Neuronal stem cell (in vitro differentiated cells): ENCODE measurements at regions not wholly inside any gene's neighbourhood (a gene's known extent, or its start where the extent isn't known, plus 50 kb on each side); places are given as distances from the start of the nearest gene placed in this dataset.
A peak's percentile ranks its signal among the peaks of the same experiment; 100 is the strongest.

Experiments used
- DNase-seq: peaks from one replicate; pipeline ENCODE4 v3.0.0-alpha.2; 2013; ENCODE audit warnings: low spot score
- H2AFZ ChIP-seq: one replicate; pipeline ENCODE4 v1.6.1; 2013; ENCODE audit warnings: mild to moderate bottlenecking, low read length, inconsistent platforms
- H2AK5ac ChIP-seq: 2 replicates; pipeline ENCODE4 v1.6.1; 2013; ENCODE audit warnings: low read depth, mild to moderate bottlenecking, inconsistent platforms, low read length, moderate library complexity, mixed read lengths
- H2BK120ac ChIP-seq: 2 replicates; pipeline ENCODE4 v1.6.1; 2013; ENCODE audit warnings: low read depth, mild to moderate bottlenecking, inconsistent platforms, low read length, moderate library complexity, mixed read lengths
- H2BK12ac ChIP-seq: one replicate; pipeline ENCODE4 v1.6.1; 2013; ENCODE audit warnings: low read length, inconsistent platforms
- H2BK15ac ChIP-seq: 2 replicates; pipeline ENCODE4 v1.6.1; 2013; ENCODE audit warnings: mild to moderate bottlenecking, low read length, inconsistent platforms, mixed read lengths
- H2BK5ac ChIP-seq: one replicate; pipeline ENCODE4 v1.6.1; 2013; ENCODE audit warnings: inconsistent platforms, mild to moderate bottlenecking, low read length, moderate library complexity
- H3K14ac ChIP-seq: one replicate; pipeline ENCODE4 v1.6.1; 2013; ENCODE audit warnings: low read length, inconsistent platforms
- H3K18ac ChIP-seq: 2 replicates; pipeline ENCODE4 v1.6.1; 2013; ENCODE audit warnings: low read length, inconsistent platforms
- H3K23ac ChIP-seq: 2 replicates; pipeline ENCODE4 v1.6.1; 2013; ENCODE audit warnings: low read depth, mild to moderate bottlenecking, mixed read lengths, low read length, inconsistent platforms; ENCODE audit not compliant: poor library complexity
- H3K27ac ChIP-seq: replicated peaks from 3 replicates; pipeline ENCODE4 v1.5.1; 2013; ENCODE audit warnings: low read length, inconsistent platforms
- H3K27me3 ChIP-seq, 3 experiments: 2 replicates each; pipeline ENCODE4 v1.6.1; 2013; ENCODE audit warnings: low read length in 3 of 3, mild to moderate bottlenecking in 2 of 3, inconsistent platforms in 1 of 3, low read depth in 1 of 3, mixed read lengths in 1 of 3, moderate library complexity in 1 of 3; ENCODE audit not compliant: control insufficient read depth in 3 of 3, insufficient read depth in 3 of 3
- H3K36me3 ChIP-seq, 2 donors: replicated peaks in 1 of 2; 2 replicates each; pipeline ENCODE4 v1.6.1; 2013; ENCODE audit warnings: low read length in 2 of 2; ENCODE audit not compliant: control insufficient read depth in 2 of 2, insufficient read depth in 2 of 2
- H3K4ac ChIP-seq: 2 replicates; pipeline ENCODE4 v1.6.1; 2013; ENCODE audit warnings: inconsistent platforms, mild to moderate bottlenecking, low read length, moderate library complexity
- H3K4me1 ChIP-seq, 2 donors: 1 replicate in 1 of 2; 2 replicates in 1 of 2; pipeline ENCODE4 v1.6.1; 2013; ENCODE audit warnings: low read length in 2 of 2, low read depth in 1 of 2; ENCODE audit not compliant: control insufficient read depth in 2 of 2, insufficient read depth in 1 of 2
- H3K4me2 ChIP-seq: one replicate; pipeline ENCODE4 v1.6.1; 2013; ENCODE audit warnings: mild to moderate bottlenecking, low read length, inconsistent platforms; ENCODE audit not compliant: insufficient read depth, poor library complexity, severe bottlenecking
- H3K4me3 ChIP-seq, 2 donors: 2 replicates each; pipeline ENCODE4 v1.5.1; 2013; ENCODE audit warnings: low read length in 2 of 2, mild to moderate bottlenecking in 2 of 2, inconsistent platforms in 1 of 2, moderate library complexity in 1 of 2
- H3K79me1 ChIP-seq: one replicate; pipeline ENCODE4 v1.6.1; 2013; ENCODE audit warnings: low read depth, mild to moderate bottlenecking, inconsistent platforms, low read length, moderate library complexity
- H3K9ac ChIP-seq: one replicate; pipeline ENCODE4 v1.6.1; 2013; ENCODE audit warnings: mild to moderate bottlenecking, low read depth, low read length, inconsistent platforms; ENCODE audit not compliant: poor library complexity
- H3K9me3 ChIP-seq, 2 donors: replicated peaks in 1 of 2; 2 replicates each; pipeline versions ENCODE3 to v1.6.1; 2013; ENCODE audit warnings: low read length in 2 of 2, mild to moderate bottlenecking in 2 of 2, inconsistent platforms in 1 of 2, low read depth in 1 of 2, mixed read lengths in 1 of 2, moderate library complexity in 1 of 2; ENCODE audit not compliant: control insufficient read depth in 2 of 2, insufficient read depth in 1 of 2
- H4K8ac ChIP-seq: one replicate; pipeline ENCODE4 v1.6.1; 2013; ENCODE audit warnings: low read depth, mild to moderate bottlenecking, inconsistent platforms, low read length, moderate library complexity
- H4K91ac ChIP-seq: one replicate; pipeline ENCODE4 v1.6.1; 2013; ENCODE audit warnings: low read length, low read depth, mild to moderate bottlenecking, inconsistent platforms; ENCODE audit not compliant: poor library complexity
- WGBS, 2 donors: extraction: QIAGEN DNeasy Blood & Tissue Kit; methylation state at CpG; one replicate each; pipeline ENCODE4 v1.1.7; 2013; ENCODE audit warnings: missing lambda C conversion rate in 2 of 2, mixed read lengths in 1 of 2; ENCODE audit not compliant: insufficient read length in 2 of 2, insufficient replicate concordance in 1 of 2; ENCODE audit errors: extremely low coverage in 2 of 2; 5-methylcytosine and 5-hydroxymethylcytosine counted together

DNA sequence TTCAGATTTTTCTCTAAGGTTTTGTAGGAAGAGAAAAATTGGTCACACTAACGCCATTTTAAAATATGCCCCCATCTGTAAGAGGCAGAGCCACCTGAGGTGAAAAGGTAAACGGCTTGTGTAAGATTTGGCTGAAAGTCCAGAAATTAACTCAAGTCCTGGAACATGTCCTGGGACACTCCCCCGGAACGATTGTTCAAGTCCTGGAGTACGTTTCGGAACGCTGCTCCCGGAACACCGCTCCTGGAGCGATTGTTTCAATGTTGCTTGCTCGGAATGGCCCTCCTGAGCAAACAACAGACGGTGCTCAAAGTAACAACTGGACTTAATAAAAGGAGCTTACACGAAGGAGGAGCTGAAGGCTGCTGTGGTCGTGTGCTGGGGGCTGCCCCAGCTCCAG, 796.5 kb upstream of the SLIT2 start:
- WGBS, 2 donors: no CpG with 5 or more reads among the region's 14 CpGs
- H2BK15ac ChIP-seq: no peak overlapping the region
- H4K8ac ChIP-seq: no peak overlapping the region
- H2AFZ ChIP-seq: no peak overlapping the region
- H3K79me1 ChIP-seq: no peaks in the 10 kb centered on the region
- no peaks in the 10 kb centered on the region for H3K4me1 ChIP-seq
- H4K91ac ChIP-seq: no peak overlapping the region
- no peak for DNase-seq
- H3K27ac ChIP-seq: no peak overlapping the region
- peaks cover 2 to 6% of the 10 kb centered on the region in 2 donors for H3K9me3 ChIP-seq
- no peak overlapping the region for H3K23ac ChIP-seq
- H3K14ac ChIP-seq: no peak overlapping the region
- H2BK120ac ChIP-seq: no peak overlapping the region
- no peak overlapping the region for H3K4ac ChIP-seq
- H3K9ac ChIP-seq: no peak overlapping the region
- no peak overlapping the region for H2BK5ac ChIP-seq
- H3K36me3 ChIP-seq: no peaks in the 10 kb centered on the region
- no peak overlapping the region for H2BK12ac ChIP-seq
- no peak overlapping the region for H2AK5ac ChIP-seq
- H3K4me3 ChIP-seq: no peak overlapping the region
- no peaks in the 10 kb centered on the region for H3K27me3 ChIP-seq
- H3K4me2 ChIP-seq: no peak overlapping the region
- no peak overlapping the region for H3K18ac ChIP-seq

DNA sequence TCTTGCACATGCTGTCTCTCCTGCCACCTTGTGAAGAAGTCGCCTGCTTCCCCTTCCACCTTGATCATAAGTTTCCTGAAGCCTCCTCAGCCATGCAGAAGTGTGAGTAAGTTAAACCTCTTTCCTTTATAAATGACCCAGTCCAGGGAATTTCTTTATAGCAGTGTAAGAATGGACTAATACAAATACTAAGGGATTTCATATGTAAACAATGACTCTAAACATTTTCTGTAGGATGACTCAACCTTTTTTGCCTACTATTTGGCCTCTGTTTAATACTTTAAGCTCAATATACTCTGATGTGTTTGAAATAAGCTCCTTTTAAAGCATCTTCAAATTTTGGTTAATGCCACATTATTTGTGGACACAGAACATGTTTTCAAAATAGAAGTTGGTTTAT, 813.5 kb upstream of the SLIT2 start:
- no peak overlapping the region for H2AFZ ChIP-seq
- WGBS, 2 donors: no CpG with 5 or more reads among the region's 1 CpG
- peaks cover 6 to 18% of the 10 kb centered on the region in 2 donors for H3K9me3 ChIP-seq
- H2AK5ac ChIP-seq: no peak overlapping the region
- no peak overlapping the region for H3K9ac ChIP-seq
- no peak overlapping the region for H3K4me2 ChIP-seq
- no peak overlapping the region for H4K91ac ChIP-seq
- H3K18ac ChIP-seq: no peak overlapping the region
- H3K79me1 ChIP-seq: no peaks in the 10 kb centered on the region
- no peak overlapping the region for H3K4ac ChIP-seq
- H3K4me1 ChIP-seq: no peaks in the 10 kb centered on the region
- H3K23ac ChIP-seq: no peak overlapping the region
- no peak overlapping the region for H2BK120ac ChIP-seq
- no peaks in the 10 kb centered on the region for H3K27me3 ChIP-seq
- H4K8ac ChIP-seq: no peak overlapping the region
- no peak for DNase-seq
- H3K36me3 ChIP-seq: no peaks in the 10 kb centered on the region
- no peak overlapping the region for H3K14ac ChIP-seq
- no peak overlapping the region for H2BK5ac ChIP-seq
- H2BK12ac ChIP-seq: no peak overlapping the region
- H3K4me3 ChIP-seq: no peak overlapping the region
- no peak overlapping the region for H3K27ac ChIP-seq
- no peak overlapping the region for H2BK15ac ChIP-seq

DNA sequence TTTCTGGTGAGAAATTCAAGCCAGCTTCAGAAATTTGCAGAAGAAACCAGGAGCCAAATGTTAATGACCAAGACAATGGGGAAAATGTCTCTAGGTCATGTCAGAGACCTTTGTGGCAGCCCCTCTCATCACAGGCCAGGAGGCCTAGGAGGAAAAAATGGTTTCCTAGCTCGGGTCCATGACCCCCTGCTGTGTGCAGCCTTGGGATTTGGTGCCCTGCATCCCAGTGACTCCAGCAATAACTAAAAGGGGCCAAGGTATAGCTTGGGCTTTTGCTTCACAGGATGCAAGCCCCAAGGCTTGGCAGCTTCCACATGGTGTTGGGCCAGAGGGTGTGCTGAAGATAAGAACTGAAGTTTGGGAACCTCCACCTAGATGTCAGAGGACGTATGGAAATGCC, 814.7 kb upstream of the SLIT2 start:
- Histone ChIP-seq H3K23ac (no peak overlapping the region), H3K4ac (no peak overlapping the region), H3K14ac (no peak overlapping the region), H3K18ac (no peak overlapping the region), H3K9me3 (peaks cover 4 to 17% of the 10 kb centered on the region in 2 donors), H2BK5ac (no peak overlapping the region), H3K27me3 (no peaks in the 10 kb centered on the region), H3K9ac (no peak overlapping the region), H3K4me3 (no peak overlapping the region), H4K8ac (no peak overlapping the region), H3K36me3 (no peaks in the 10 kb centered on the region), H2BK15ac (no peak overlapping the region), H2AFZ (no peak overlapping the region), H2BK12ac (no peak overlapping the region), H2AK5ac (no peak overlapping the region), H2BK120ac (no peak overlapping the region), H3K27ac (no peak overlapping the region), H4K91ac (no peak overlapping the region), H3K4me2 (no peak overlapping the region), H3K79me1 (no peaks in the 10 kb centered on the region), H3K4me1 (no peaks in the 10 kb centered on the region)
- WGBS, 2 donors: no CpG with 5 or more reads among the region's 2 CpGs
- no peak for DNase-seq

DNA sequence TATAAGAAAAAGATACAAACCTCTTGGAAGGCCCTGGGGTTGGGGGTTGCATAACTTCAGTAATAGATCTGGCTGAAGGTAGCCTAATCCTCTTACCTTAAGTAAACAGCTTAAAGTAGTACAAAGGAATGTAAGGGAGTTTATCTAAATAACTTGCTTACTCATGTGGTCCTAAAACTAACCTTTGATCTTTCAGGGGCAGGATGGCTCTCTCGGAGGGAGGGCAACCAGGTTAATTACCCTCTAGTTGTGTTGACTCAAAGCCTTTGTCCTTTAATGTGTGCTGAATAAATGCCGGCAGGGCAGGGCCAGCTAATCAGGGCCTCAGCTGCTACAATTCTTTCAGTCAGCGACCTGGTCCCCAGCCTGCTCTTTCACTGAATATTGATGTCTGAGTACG, 822.0 kb upstream of the SLIT2 start:
- H2BK5ac ChIP-seq: no peak overlapping the region
- H3K18ac ChIP-seq: no peak overlapping the region
- no peak overlapping the region for H3K14ac ChIP-seq
- H2BK120ac ChIP-seq: no peak overlapping the region
- no peak overlapping the region for H3K4me3 ChIP-seq
- H3K9ac ChIP-seq: no peak overlapping the region
- no peak overlapping the region for H2BK15ac ChIP-seq
- H3K23ac ChIP-seq: no peak overlapping the region
- no CpG with 5 or more reads among the region's 4 CpGs for WGBS, 2 donors
- H3K27me3 ChIP-seq: peaks cover 0 to 2% (median 0%) of the 10 kb centered on the region in 3 experiments
- H3K4me2 ChIP-seq: no peak overlapping the region
- peak; percentile 20 for DNase-seq
- no peak overlapping the region for H2AFZ ChIP-seq
- H4K91ac ChIP-seq: no peak overlapping the region
- no peak overlapping the region for H2AK5ac ChIP-seq
- H3K36me3 ChIP-seq: no peaks in the 10 kb centered on the region
- no peaks in the 10 kb centered on the region for H3K79me1 ChIP-seq
- no peak overlapping the region for H2BK12ac ChIP-seq
- no peaks in the 10 kb centered on the region for H3K4me1 ChIP-seq
- H4K8ac ChIP-seq: no peak overlapping the region
- peaks cover 6 to 8% of the 10 kb centered on the region in 2 donors for H3K9me3 ChIP-seq
- H3K4ac ChIP-seq: no peak overlapping the region
- no peak overlapping the region for H3K27ac ChIP-seq
